ENCODE measurements at regions not wholly inside any gene's neighbourhood (a gene's known extent, or its start where the extent isn't known, plus 50 kb on each side); places are given as distances from the start of the nearest gene placed in this dataset.
A peak's percentile ranks its signal among the peaks of the same experiment; 100 is the strongest.

DNA sequence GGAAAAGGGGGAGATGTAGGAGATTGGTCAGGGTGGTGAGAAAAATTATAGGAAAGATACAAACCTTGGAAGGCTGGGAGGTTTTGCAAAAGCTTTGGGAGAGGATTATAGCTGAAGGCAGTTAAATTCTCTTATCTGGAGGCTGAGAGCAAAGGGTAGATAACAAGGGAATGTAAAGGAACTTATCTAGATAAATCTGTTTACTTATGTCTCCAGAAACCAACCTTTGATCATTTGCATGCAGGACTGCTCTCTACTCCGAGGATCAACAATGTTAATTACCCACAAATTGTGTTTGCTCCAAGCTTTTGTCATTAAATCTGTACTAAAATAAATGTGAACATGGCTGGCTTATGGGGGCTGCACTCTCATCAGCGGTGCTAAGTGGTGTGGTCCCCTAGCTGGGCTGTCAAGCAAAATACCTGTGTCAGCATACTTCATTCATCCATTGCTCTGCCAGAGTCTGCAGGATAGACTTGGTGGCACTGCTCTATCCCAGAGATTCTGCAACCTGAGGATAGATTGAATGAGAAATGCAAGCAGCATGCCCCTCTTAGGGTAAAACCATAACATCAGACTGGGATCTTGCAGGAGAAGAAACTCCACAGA lies 1599.2 kb upstream of the TENM4 start (continued):
- TF ChIP-seq ZNF713 (CRISPR knock-in tag; IDR thresholded peaks at IDR 0.05), result no peak
- TF ChIP-seq, protein P1, sequence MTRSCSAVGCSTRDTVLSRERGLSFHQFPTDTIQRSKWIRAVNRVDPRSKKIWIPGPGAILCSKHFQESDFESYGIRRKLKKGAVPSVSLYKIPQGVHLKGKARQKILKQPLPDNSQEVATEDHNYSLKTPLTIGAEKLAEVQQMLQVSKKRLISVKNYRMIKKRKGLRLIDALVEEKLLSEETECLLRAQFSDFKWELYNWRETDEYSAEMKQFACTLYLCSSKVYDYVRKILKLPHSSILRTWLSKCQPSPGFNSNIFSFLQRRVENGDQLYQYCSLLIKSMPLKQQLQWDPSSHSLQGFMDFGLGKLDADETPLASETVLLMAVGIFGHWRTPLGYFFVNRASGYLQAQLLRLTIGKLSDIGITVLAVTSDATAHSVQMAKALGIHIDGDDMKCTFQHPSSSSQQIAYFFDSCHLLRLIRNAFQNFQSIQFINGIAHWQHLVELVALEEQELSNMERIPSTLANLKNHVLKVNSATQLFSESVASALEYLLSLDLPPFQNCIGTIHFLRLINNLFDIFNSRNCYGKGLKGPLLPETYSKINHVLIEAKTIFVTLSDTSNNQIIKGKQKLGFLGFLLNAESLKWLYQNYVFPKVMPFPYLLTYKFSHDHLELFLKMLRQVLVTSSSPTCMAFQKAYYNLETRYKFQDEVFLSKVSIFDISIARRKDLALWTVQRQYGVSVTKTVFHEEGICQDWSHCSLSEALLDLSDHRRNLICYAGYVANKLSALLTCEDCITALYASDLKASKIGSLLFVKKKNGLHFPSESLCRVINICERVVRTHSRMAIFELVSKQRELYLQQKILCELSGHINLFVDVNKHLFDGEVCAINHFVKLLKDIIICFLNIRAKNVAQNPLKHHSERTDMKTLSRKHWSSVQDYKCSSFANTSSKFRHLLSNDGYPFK (CRISPR knock-in tag; IDR thresholded peaks at IDR 0.05; ENCODE audit: borderline replicate concordance), result no peak
- TF ChIP-seq ZNF674 (CRISPR knock-in tag; IDR thresholded peaks at IDR 0.05; ENCODE audit: low read depth), result no peak
- no peak for TF ChIP-seq KLF16 (CRISPR knock-in tag; IDR thresholded peaks at IDR 0.05)
- TF ChIP-seq MED13 (CRISPR knock-in tag; IDR thresholded peaks at IDR 0.05), result no peak
- TF ChIP-seq, protein P2, sequence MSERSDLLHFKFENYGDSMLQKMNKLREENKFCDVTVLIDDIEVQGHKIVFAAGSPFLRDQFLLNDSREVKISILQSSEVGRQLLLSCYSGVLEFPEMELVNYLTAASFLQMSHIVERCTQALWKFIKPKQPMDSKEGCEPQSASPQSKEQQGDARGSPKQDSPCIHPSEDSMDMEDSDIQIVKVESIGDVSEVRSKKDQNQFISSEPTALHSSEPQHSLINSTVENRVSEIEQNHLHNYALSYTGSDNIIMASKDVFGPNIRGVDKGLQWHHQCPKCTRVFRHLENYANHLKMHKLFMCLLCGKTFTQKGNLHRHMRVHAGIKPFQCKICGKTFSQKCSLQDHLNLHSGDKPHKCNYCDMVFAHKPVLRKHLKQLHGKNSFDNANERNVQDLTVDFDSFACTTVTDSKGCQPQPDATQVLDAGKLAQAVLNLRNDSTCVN (CRISPR knock-in tag; IDR thresholded peaks at IDR 0.05; ENCODE audit: borderline replicate concordance), result peak; percentile 96
- no peak for TF ChIP-seq REL (CRISPR knock-in tag; conservative IDR thresholded peaks at IDR 0.05)
- TF ChIP-seq, protein P3, sequence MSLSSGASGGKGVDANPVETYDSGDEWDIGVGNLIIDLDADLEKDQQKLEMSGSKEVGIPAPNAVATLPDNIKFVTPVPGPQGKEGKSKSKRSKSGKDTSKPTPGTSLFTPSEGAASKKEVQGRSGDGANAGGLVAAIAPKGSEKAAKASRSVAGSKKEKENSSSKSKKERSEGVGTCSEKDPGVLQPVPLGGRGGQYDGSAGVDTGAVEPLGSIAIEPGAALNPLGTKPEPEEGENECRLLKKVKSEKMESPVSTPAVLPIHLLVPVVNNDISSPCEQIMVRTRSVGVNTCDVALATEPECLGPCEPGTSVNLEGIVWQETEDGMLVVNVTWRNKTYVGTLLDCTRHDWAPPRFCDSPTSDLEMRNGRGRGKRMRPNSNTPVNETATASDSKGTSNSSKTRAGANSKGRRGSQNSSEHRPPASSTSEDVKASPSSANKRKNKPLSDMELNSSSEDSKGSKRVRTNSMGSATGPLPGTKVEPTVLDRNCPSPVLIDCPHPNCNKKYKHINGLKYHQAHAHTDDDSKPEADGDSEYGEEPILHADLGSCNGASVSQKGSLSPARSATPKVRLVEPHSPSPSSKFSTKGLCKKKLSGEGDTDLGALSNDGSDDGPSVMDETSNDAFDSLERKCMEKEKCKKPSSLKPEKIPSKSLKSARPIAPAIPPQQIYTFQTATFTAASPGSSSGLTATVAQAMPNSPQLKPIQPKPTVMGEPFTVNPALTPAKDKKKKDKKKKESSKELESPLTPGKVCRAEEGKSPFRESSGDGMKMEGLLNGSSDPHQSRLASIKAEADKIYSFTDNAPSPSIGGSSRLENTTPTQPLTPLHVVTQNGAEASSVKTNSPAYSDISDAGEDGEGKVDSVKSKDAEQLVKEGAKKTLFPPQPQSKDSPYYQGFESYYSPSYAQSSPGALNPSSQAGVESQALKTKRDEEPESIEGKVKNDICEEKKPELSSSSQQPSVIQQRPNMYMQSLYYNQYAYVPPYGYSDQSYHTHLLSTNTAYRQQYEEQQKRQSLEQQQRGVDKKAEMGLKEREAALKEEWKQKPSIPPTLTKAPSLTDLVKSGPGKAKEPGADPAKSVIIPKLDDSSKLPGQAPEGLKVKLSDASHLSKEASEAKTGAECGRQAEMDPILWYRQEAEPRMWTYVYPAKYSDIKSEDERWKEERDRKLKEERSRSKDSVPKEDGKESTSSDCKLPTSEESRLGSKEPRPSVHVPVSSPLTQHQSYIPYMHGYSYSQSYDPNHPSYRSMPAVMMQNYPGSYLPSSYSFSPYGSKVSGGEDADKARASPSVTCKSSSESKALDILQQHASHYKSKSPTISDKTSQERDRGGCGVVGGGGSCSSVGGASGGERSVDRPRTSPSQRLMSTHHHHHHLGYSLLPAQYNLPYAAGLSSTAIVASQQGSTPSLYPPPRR (CRISPR knock-in tag; IDR thresholded peaks at IDR 0.05; ENCODE audit: borderline replicate concordance), result peak; percentile 77; the same call in 1 of the 2 replicates
- TF ChIP-seq, protein P4, sequence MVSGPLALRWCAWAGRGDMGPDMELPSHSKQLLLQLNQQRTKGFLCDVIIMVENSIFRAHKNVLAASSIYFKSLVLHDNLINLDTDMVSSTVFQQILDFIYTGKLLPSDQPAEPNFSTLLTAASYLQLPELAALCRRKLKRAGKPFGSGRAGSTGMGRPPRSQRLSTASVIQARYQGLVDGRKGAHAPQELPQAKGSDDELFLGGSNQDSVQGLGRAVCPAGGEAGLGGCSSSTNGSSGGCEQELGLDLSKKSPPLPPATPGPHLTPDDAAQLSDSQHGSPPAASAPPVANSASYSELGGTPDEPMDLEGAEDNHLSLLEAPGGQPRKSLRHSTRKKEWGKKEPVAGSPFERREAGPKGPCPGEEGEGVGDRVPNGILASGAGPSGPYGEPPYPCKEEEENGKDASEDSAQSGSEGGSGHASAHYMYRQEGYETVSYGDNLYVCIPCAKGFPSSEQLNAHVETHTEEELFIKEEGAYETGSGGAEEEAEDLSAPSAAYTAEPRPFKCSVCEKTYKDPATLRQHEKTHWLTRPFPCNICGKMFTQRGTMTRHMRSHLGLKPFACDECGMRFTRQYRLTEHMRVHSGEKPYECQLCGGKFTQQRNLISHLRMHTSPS (CRISPR knock-in tag; IDR thresholded peaks at IDR 0.05; ENCODE audit: low read depth), result no peak
- TF ChIP-seq, protein P5, sequence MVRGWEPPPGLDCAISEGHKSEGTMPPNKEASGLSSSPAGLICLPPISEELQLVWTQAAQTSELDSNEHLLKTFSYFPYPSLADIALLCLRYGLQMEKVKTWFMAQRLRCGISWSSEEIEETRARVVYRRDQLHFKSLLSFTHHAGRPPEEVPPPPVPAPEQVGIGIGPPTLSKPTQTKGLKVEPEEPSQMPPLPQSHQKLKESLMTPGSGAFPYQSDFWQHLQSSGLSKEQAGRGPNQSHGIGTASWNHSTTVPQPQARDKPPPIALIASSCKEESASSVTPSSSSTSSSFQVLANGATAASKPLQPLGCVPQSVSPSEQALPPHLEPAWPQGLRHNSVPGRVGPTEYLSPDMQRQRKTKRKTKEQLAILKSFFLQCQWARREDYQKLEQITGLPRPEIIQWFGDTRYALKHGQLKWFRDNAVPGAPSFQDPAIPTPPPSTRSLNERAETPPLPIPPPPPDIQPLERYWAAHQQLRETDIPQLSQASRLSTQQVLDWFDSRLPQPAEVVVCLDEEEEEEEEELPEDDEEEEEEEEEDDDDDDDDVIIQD (CRISPR knock-in tag; IDR thresholded peaks at IDR 0.05; ENCODE audit: low read depth), result no peak
- peak; percentile 8 for TF ChIP-seq TEAD3 (CRISPR knock-in tag; optimal IDR thresholded peaks at IDR 0.05; ENCODE audit: borderline replicate concordance)
- TF ChIP-seq ARHGAP35 (CRISPR knock-in tag; IDR thresholded peaks at IDR 0.05; ENCODE audit: borderline replicate concordance), result no peak
- TF ChIP-seq HOXA9 (CRISPR knock-in tag; IDR thresholded peaks at IDR 0.05; ENCODE audit: borderline replicate concordance), result no peak
- no peak for TF ChIP-seq PLRG1 (conservative IDR thresholded peaks at IDR 0.05)
- TF ChIP-seq, protein P6, sequence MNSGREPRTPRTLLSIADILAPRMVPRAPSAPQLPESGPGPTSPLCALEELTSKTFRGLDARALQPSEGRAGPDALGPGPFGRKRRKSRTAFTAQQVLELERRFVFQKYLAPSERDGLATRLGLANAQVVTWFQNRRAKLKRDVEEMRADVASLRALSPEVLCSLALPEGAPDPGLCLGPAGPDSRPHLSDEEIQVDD (CRISPR knock-in tag; IDR thresholded peaks at IDR 0.05; ENCODE audit: borderline replicate concordance), result no peak
- no peak for TF ChIP-seq SNRNP70 (IDR thresholded peaks at IDR 0.05; ENCODE audit: low read depth, low read length)
